RWPE1 (cell line): ENCODE measurements at regions not wholly inside any gene's neighbourhood (a gene's known extent, or its start where the extent isn't known, plus 50 kb on each side); places are given as distances from the start of the nearest gene placed in this dataset.

ENCODE experiments used
- CTCF ChIA-PET: fragments of 350-600 bp; sonication (Branson Sonifier 250); formaldehyde crosslinking; extraction: SDS; loops from one replicate; lab custom pipeline; 2021; lab: Yijun Ruan, JAX
- POLR2A ChIA-PET: fragments of 400-600 bp; formaldehyde crosslinking; extraction: SDS; loops from one replicate; lab custom pipeline; 2020; ENCODE audit warnings: antibody characterized with exemption; ENCODE audit not compliant: low non-redundant PET; lab: Yijun Ruan, JAX
- DNase-seq: peaks from one replicate; pipeline ENCODE4 v3.0.0; 2012; ENCODE audit warnings: low spot score
- H3K27ac ChIP-seq: fragments of 450-650 bp; 2 replicates; pipeline ENCODE4 v1.5.1; 2017
- TF ChIP-seq, protein P1 (sequence below): fragments of 450-650 bp; conservative IDR thresholded peaks from 2 replicates; pipeline ENCODE4 v1.5.1; 2017; ENCODE audit warnings: low read depth, mild to moderate bottlenecking

DNA sequence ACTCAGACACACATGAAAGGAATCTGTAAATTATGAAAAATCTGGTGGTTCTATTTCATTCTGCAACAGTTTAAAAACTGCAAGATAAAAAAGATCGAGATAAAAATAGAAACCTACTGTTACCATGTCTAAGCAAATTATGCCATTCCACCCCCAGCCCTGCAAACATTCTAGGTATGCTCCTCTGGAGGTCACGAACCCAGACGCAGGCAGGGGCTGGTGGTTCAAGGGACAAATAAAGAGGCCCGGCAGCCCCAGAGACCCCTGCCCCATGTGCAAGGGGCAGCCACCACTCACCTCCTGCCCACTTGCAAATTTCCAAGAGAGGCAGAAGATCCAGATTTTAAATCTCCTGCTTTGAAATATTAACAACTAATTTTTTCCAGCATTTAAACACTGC is 210.5 kb downstream of the ANAPC1 start:
- POLR2A ChIA-PET: no interaction called here
- H3K27ac ChIP-seq: no peak overlapping the region
- CTCF ChIA-PET: no interaction called here
- TF ChIP-seq, protein P1, sequence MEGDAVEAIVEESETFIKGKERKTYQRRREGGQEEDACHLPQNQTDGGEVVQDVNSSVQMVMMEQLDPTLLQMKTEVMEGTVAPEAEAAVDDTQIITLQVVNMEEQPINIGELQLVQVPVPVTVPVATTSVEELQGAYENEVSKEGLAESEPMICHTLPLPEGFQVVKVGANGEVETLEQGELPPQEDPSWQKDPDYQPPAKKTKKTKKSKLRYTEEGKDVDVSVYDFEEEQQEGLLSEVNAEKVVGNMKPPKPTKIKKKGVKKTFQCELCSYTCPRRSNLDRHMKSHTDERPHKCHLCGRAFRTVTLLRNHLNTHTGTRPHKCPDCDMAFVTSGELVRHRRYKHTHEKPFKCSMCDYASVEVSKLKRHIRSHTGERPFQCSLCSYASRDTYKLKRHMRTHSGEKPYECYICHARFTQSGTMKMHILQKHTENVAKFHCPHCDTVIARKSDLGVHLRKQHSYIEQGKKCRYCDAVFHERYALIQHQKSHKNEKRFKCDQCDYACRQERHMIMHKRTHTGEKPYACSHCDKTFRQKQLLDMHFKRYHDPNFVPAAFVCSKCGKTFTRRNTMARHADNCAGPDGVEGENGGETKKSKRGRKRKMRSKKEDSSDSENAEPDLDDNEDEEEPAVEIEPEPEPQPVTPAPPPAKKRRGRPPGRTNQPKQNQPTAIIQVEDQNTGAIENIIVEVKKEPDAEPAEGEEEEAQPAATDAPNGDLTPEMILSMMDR: no peak
- no peak for DNase-seq

DNA sequence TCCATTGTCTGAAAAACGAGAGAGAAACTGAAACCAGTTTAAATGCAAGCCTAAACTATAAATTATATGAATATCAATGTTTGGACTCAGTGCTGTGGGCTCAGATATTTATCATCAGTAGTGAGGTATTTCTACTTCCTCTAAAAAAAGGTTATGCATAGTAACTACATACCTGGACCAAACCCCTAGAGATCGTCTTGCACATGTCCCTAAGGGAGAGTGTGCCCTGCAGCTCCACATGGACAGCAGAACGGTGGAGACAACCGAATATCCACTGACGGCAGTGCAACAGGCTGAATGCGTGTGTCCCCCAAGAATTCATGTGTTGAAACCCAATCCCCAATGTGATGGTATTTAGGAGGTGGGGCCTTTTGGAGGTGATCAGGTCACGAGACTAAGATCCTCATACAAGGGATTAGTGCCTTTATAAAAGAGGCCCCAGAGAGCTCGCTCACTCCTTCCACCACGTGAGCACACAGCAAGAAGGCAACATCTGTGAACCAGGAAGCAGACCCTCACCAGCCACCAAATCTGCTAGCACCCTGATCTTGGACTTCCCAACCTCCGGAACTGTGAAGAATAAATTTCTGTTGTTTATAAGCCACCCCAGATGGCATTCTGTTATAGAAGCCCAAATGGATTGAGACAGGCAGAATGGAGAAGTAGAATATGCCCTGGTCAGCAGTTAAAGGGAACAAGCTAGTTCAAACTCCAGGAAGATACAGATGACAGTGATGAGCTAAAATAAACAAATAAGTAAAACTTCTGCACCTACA is 208.4 kb downstream of the ANAPC1 start:
- TF ChIP-seq, protein P1: no peak
- no peak for DNase-seq
- POLR2A ChIA-PET: no interaction called here
- CTCF ChIA-PET: interaction anchor here (0.5 to 0.6 kb wide), 2 partner anchors 206 to 563 kb away, joined by 3 read pairs; no protein-coding TSS in a partner anchor
- H3K27ac ChIP-seq: no peak overlapping the region

DNA sequence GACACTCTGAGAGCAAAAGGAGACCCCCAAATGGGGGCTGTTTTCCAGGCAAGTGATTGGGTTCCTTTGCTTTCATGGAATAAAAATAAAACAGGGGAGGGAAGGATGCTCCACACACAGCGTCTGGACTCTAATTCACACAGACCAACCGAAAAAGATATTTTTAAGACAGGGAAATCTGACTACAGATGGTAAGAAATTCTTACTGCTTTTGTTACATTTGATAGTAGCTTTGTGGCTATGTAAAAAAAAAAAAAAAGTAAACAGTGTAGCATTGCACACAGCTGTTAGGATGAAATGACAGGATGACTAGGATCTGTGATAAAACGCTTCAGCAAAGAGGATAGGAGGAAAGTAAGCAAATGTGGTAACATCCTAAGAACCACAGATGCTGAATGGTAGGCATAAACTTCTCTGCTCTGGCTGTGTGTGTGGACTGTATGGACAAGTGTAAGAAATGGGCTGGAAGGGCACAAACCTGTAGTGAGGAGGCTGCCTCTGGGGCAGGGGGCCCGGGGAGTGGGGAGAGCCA is 207.6 kb downstream of the ANAPC1 start:
- ChIA-PET CTCF (no interaction called here), POLR2A (no interaction called here)
- TF ChIP-seq, protein P1: no peak

DNA sequence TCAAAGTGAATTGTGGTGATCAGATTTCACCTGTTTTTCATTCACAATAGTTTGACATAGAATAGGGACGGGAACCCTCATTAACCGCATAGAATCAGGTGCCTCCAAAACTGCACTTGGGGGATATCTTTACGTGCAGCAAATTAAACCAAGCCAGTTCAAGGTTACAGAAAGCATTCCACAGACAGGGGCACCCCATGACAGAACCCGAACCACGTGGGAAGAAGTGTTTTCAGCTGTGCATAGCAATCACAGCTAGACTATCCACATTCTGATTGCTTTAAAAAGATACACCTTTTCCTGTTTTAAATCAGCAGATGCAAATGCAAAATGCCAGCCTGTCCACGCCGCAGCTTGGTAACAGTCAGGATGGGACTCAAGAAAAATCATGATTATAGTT is 205.8 kb downstream of the ANAPC1 start:
- TF ChIP-seq, protein P1: no peak
- DNase-seq: no peak
- CTCF ChIA-PET: no interaction called here
- POLR2A ChIA-PET: no interaction called here
- H3K27ac ChIP-seq: no peak overlapping the region

More for the DNA sequence above, 207.6 kb downstream of the ANAPC1 start:
- DNase-seq: no peak
- no peak overlapping the region for H3K27ac ChIP-seq

DNA sequence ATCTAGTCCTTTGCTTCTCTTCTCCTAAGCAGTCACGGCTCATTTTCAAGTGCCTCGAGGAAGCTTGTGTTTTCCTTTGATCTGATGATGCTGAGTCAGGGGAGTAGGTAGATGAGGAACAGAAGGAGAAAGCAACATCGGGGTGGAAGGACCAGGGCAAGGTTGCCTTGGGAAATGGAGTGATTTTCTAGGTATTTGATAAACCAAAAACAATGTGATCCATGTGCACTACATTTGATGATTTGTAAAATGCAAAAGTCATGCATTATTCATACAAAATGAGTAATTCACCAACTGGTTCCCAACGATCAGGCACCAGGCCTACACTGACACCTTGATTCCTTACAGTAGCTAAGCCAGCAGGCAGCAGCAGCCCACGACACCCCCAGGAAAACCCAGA is 205.3 kb downstream of the ANAPC1 start:
- no peak for DNase-seq
- H3K27ac ChIP-seq: no peak overlapping the region
- CTCF ChIA-PET: interaction anchor here (0.6 kb wide), 1 partner anchor 143 kb away, joined by 3 read pairs; no protein-coding TSS in a partner anchor
- TF ChIP-seq, protein P1: no peak
- POLR2A ChIA-PET: no interaction called here

DNA sequence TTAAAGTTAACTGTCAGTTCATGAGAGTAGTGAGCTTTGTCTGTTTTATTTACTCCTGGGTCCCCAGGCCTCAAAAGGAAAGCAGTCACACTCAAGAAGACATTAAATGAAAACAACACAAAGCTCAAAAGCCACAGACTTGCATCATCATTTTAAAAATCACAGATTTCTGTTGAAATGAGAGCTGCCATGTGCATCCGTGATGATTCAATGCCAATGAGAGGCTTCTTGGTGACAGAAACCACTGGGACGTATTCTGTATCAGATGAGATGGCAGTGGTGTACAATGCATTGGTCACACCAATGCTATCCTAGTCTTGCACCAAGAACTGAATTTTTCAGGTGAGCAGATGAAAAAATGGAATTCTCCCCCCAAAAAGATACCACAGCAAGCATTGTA is 204.8 kb downstream of the ANAPC1 start:
- TF ChIP-seq, protein P1: no peak
- H3K27ac ChIP-seq: no peak overlapping the region
- CTCF ChIA-PET: interaction anchor here (0.6 to 0.9 kb wide), 2 partner anchors 8 to 144 kb away, joined by 3 read pairs; no protein-coding TSS in a partner anchor
- POLR2A ChIA-PET: no interaction called here
- no peak for DNase-seq
